NCI-H524 treated with DMSO at 0.1 percent for 48 hours (cell line): ENCODE measurements at regions not wholly inside any gene's neighbourhood (a gene's known extent, or its start where the extent isn't known, plus 50 kb on each side); places are given as distances from the start of the nearest gene placed in this dataset.

Experiments
- DNase-seq: peaks from one replicate; lab custom pipeline; 2025; lab: John Stamatoyannopoulos, UW

- no peak for DNase-seq
Measured at GRCh38 chr20:40770564-40771307, 81.7 kb upstream of the MAFB start.

DNA sequence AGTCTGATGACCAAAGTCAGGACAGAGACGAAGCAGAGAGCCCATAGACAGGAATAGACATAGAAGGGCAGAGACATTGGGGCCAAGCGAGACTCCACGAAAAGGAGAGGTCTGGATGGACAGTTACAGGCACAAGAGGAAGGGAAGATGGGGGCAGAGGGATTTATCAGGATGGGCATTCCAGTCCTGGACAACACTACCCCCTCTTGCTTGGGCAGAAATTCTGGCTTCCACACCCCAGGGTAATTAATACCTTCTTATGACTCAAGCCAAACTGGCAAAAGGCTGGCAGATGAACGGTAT is 82.2 kb upstream of the MAFB start:
- no peak for DNase-seq

DNA sequence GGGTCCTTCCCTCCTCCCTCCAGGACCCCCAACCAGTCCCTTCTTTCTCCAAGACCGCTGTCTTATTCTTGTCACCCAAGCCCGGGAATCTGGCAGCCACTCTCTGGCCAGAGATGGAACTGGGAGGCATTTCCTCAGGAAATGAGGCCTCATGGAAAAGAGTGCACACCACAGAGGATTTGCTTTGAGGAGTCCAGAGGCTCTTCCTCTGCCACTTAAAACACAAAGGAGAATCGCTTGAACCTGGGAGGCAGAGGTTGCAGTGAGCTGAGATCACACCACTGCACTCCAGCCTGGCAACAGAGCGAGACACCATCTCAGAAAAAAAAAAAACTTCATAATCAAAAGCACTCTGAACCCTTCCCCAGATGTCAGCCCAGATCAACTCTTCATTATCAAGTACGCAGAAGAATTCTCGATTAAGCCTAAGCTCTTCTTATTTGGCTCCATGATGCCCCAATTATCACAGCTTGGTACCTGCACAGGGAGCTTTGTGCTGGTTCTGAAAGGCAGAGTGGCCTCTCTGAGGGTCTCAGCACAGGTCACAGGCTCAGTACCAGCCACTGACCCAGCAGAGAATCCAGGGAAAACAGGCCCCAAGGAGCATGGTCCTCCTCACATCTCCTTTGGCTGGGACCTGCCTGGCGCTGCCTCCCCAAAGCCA is 82.9 kb upstream of the MAFB start:
- no peak for DNase-seq

GRCh38 chr20:40773376-40773775 is 84.3 kb upstream of the MAFB start:
- no peak for DNase-seq

GRCh38 chr20:40774252-40774651 is 85.2 kb upstream of the MAFB start:
- DNase-seq, result no peak

GRCh38 chr20:40775561-40776146 is 86.6 kb upstream of the MAFB start:
- DNase-seq, result no peak

DNA sequence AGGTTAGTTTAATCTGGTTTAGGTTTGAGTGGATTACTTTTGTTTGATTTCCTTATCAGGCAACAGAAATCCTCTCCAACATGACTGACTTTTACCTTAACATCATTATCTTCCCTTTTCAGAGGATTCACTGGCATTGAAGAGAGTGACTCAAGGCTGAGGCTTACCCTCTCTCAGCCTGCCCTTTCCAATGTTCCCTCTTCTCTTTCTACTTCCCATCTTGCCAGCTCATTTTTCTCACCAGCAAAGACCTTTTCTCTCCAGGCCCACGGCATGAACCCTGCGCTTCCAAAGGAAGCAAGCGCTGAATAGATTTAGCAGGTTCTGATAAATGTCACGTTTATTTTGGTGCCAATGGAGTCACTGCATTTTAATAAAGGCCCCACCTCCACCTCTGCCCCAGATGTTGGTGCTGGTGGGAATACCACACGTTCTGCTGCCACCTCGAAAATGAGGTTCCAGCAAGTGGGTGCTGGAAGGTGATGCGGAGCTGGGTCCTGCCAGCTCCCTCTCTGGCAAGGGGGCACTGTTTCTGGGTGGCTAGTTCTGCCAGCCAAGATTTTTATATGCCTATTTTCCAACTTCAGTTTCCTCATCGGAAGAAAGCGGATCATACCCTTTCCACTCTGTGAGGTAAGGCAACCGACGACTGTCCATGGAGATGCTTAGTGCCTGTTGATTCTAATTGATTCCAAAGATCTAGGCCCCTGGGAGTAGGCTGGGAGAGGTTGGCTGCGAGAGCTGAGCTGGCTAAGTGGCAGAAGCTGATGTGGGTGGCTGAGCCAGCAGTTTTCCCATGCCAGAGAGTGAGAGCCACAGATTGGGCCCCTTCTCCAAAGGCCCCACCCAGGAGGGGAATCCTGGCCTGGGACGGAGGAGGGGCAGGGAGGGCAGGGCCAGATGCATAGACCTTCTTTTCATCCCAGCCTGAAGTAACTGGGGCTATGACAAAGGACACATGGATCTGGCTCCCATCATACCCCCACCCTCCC is 87.7 kb upstream of the MAFB start:
- no peak for DNase-seq

DNA sequence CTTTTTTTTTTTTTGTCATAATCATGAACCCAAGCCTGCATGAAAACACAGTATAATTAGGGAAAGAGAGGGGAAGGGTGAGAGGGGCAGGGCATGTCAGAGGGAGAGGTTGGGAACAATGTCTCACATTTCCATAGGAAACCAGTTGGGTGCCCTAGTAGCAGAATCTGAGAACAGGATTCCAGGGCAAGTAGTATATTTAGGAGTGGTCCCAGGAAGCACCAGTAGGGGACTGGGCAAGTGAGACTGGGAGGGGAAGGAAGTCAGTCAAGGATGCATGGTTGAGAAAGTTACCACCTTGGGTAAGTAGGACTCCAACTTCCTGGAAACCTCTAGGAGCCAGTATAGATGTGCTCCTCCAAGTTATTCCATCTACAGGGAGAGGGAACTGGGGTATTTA is 88.6 kb upstream of the MAFB start:
- no peak for DNase-seq

- DNase-seq, result no peak
Measured at GRCh38 chr20:40778894-40779496, 90.0 kb upstream of the MAFB start.

- DNase-seq, result no peak
Measured at GRCh38 chr20:40781327-40782042, 92.4 kb upstream of the MAFB start.

GRCh38 chr20:40782043-40782368 is 93.0 kb upstream of the MAFB start:
- no peak for DNase-seq

GRCh38 chr20:40785346-40785745 is 96.3 kb upstream of the MAFB start:
- DNase-seq, result no peak

- no peak for DNase-seq
Measured at GRCh38 chr20:40786336-40786735, 97.3 kb upstream of the MAFB start.

- DNase-seq, result no peak
Measured at GRCh38 chr20:40787941-40788340, 98.9 kb upstream of the MAFB start.

DNA sequence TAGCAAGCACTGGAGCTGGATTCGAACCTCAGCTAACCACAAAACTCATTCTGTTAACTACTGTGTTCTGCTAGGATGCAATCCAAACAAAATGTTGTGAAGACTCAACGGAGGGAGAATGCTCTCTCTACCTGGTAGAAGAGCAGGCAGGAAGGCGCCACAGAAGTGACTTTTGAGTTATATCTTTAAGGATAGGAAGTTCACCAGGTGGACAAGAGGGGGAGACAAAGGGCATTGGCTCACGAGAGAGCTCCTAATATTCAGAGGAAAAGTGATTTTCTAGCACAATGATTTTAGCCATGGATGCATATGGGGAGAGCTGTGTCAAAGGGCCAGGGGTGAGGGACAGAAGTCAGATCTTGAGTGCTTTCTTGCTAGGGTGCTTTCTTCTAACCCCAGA is 108.4 kb upstream of the MAFB start:
- no peak for DNase-seq

DNA sequence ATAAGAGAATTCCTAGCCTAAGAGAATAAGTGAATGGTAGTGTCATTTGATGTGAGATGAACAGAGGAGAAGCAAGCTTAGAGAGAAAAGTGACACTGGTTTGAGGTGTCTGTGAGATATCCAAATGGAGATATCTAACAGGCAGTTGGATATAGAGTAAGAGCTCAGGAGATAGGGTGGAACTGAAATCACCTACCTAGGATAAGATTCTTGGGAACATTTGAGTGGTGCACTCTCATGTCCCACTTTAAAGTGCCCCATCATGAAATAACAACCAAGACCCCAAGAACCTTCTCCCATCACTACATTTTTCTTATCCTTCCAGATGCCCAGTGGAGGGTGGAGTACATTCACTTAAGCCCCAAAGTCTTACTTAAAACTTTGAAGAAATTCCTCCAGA is 109.0 kb upstream of the MAFB start:
- DNase-seq, result no peak

- no peak for DNase-seq
Measured at GRCh38 chr20:40802886-40803285, 113.8 kb upstream of the MAFB start.

GRCh38 chr20:40803381-40803780 is 114.3 kb upstream of the MAFB start:
- DNase-seq, result no peak

- DNase-seq, result no peak
Measured at GRCh38 chr20:40805592-40805991, 116.6 kb upstream of the MAFB start.

DNA sequence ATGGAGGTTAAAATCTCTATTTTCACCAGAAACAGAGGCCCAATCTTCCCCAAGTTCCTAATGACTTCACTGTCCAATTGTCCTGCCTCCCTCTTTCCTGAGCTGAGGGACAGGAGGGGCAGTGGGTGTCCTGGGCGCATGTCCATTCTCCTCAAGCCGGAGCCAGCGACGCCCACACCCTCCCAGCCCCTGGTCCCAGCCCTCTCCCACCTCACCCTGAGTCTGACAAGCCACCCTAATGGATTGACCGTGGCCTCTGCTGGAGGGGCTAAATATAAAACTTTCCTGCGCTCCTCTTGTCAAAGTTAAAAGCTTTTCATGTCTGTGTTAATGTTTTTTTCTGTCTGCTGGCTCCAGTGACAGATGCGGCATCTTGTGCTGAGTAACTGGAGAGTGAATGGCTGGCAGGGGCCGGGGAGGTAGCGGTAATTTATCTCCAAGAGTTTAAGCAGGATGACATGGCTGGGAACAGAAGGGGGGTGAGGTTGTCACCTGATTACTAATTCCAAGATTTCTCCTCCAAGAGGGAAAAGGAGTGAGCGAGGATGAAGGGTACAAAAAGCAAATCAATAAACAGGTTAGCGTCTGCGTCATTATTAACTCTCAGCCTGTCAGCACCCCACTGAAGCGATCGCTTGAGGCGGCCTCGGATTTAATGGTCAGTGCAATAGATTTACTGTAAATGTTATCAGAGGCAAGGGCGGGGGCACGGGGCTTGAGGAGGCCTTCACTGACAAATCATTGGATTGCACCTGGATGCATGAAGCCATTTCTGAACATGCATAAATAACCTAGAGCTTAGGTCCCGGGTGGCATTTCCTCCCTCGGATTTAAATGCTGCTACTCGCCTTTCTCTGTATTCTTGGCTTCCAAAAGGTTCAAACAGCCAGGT is 118.1 kb upstream of the MAFB start:
- DNase-seq, result no peak

- DNase-seq, result no peak
Measured at GRCh38 chr20:40807821-40808170, 118.8 kb upstream of the MAFB start.
